Astrocyte of the cerebellum (primary cell): ENCODE measurements at regions not wholly inside any gene's neighbourhood (a gene's known extent, or its start where the extent isn't known, plus 50 kb on each side); places are given as distances from the start of the nearest gene placed in this dataset.

Source experiments
- DNase-seq: peaks from one replicate; pipeline ENCODE4 v3.0.0-alpha.2; 2011; ENCODE audit warnings: low read depth
- H3K4me3 ChIP-seq: 2 replicates; pipeline ENCODE4 v1.5.1; 2011; ENCODE audit warnings: mild to moderate bottlenecking, low read depth, low read length, moderate library complexity
- CTCF ChIP-seq: IDR thresholded peaks from 2 replicates; pipeline ENCODE4 v1.5.1; 2012; ENCODE audit warnings: low read length, low read depth, moderate library complexity, mild to moderate bottlenecking; ENCODE audit errors: missing control alignments
- in situ Hi-C: cut with HindIII; loops from 2 replicates; pipeline ENCODE4 v1.10.0; 2017; ENCODE audit warnings: low sequenced_read_pairs

DNA sequence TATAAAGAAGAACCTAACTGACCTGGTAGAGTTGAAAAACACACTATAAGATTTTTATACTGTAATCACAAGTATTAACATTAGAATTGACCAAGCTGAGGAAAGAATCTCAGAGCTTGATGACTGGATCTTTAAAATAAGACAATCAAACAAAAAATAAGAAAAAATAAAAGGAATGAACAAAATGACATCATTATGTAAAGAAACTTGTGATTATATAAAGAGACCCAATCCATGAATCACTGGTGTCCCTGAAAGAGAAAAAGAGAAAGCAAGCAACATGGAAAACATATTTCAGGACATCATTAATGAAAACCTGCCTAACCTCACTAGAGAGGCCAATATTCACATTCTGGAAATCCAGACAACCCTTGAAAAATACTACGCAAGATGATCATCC is 822.5 kb upstream of the SLITRK5 start:
- TF ChIP-seq CTCF = no peak
- in situ Hi-C loops = no loop called here
- DNase-seq = no peak
- no peak overlapping the region for H3K4me3 ChIP-seq

DNA sequence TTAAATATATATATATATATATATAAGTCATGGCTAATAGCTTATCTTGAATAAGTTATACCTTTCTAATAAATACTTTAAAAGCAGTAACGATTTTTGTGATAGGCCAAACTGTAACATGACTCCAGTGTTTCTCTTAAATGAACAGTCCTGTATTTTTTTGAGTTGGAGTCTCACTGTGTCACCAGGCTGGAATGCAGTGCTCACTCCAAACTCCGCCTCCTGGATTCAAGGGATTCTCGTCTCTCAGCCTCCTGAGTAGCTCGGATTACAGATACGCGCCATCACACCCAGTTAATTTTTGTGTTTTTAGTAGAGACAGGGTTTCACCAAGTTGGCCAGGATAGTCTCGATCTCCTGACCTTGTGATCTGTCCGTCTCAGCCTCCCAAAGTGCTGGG is 814.2 kb upstream of the SLITRK5 start:
- no peak for DNase-seq
- TF ChIP-seq CTCF = no peak
- in situ Hi-C loops = no loop called here
- no peak overlapping the region for H3K4me3 ChIP-seq

DNA sequence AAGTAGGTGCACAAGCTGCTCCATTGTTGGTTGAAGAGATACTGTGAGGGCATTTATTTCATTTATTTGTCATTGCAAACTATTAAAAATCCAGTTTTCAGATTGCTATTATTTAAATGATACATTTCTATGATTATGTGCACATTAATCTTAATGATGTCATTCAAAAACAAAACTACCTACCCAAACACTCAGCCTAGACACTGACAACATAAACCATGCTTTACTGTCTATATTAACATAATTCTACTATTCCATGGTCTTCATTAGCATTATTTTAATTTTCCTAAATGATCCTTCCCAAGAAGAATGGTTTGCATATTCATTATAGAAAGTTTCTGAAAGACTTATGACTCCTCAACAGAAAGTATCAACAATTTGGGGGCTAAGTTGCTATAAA is 813.0 kb upstream of the SLITRK5 start:
- TF ChIP-seq CTCF = no peak
- H3K4me3 ChIP-seq = no peak overlapping the region
- DNase-seq = no peak
- in situ Hi-C loops = no loop called here

GRCh38 chr13:86862137-86862536 is 809.0 kb upstream of the SLITRK5 start:
- no peak for DNase-seq
- TF ChIP-seq CTCF = no peak
- in situ Hi-C loops = no loop called here
- no peak overlapping the region for H3K4me3 ChIP-seq

- DNase-seq = no peak
- H3K4me3 ChIP-seq = no peak overlapping the region
- no peak for TF ChIP-seq CTCF
- in situ Hi-C loops = no loop called here
These were observed 806.8 kb upstream of the SLITRK5 start for GRCh38 chr13:86864376-86864775.

DNA sequence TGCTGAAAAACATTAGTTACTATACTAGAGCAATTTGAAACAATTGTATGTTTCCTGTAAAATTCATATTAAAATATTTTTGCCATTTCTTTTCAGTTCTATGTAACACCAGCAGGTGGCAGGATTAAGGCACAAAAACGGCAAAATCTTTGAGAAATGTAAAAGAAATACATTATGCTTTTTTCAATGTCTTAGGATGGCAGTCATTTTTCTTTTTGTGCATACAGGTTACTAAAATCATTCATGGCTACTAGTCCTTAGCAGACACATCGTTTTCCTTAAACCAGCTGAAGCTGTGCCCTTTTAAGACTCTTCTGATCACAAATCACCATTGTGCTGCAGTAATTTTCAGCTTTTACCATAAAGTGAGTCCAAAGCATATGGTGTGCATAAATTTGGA is 800.7 kb upstream of the SLITRK5 start:
- in situ Hi-C loops = no loop called here
- no peak for DNase-seq
- no peak overlapping the region for H3K4me3 ChIP-seq
- TF ChIP-seq CTCF = peak; percentile 48

DNA sequence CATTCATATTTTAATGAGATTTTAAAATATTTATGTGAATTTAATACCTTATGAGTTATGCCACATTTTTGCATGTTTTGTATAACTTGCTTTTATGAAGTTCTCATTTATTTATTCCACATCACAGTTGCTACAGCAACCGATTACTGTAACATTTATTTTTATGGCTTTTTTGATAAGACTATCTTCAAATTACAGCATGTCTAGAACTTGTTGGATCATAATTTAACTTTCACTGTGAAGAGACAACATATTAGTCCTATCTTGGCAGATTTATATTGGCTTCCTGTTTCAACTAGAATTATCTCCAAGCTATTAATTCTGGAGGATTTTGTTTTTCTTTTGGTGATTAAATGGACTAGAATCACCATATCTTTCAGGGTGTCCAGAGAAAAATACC is 793.7 kb upstream of the SLITRK5 start:
- no peak overlapping the region for H3K4me3 ChIP-seq
- no peak for TF ChIP-seq CTCF
- in situ Hi-C loops = no loop called here
- DNase-seq = no peak
